Pancreas (tissue), 10 donors: ENCODE measurements at regions not wholly inside any gene's neighbourhood (a gene's known extent, or its start where the extent isn't known, plus 50 kb on each side); places are given as distances from the start of the nearest gene placed in this dataset.

Experiments used
- ATAC-seq, 4 donors: fragments of 200-7000 bp; cut with Tn5 transposase; one replicate each; pipeline versions ENCODE4 v1.8.0 to v1.9.1; 2020; ENCODE audit warnings: mild to moderate bottlenecking in 4 of 4, moderate library complexity in 4 of 4
- DNase-seq, 6 donors: peaks; one replicate each; pipeline ENCODE4 v3.0.0-alpha.2; 2020
- FAIRE-seq: peaks from 2 replicates; lab custom pipeline; 2012; peaks lifted over from hg19 to GRCh38; lab: Jason Lieb, UNC
- H3K27ac ChIP-seq, 4 donors: fragments of 200-600 bp; sonication (generic); 1 replicate in 3 of 4; 2 replicates in 1 of 4; pipeline versions ENCODE4 v1.5.0 to v1.8.0; 2020
- H3K27me3 ChIP-seq, 4 donors: fragments of 200-600 bp; one replicate each; pipeline ENCODE4 v1.8.0; 2021
- H3K36me3 ChIP-seq, 3 donors: fragments of 200-600 bp; sonication (generic) in 1 of 3; one replicate each; pipeline versions ENCODE4 v1.5.0 to v1.8.0; 2020 to 2021
- H3K4me1 ChIP-seq, 3 donors: fragments of 200-600 bp; one replicate each; pipeline ENCODE4 v1.8.0; 2021
- H3K4me3 ChIP-seq, 4 donors: fragments of 200-600 bp; sonication (generic) in 2 of 4; one replicate each; pipeline versions ENCODE4 v1.5.0 to v1.8.0; 2020 to 2021
- H3K9me3 ChIP-seq, 4 donors: fragments of 200-600 bp; one replicate each; pipeline ENCODE4 v1.8.0; 2021
- WGBS, 2 donors: extraction: QIAGEN DNeasy Blood & Tissue Kit; methylation state at CpG; one replicate each; pipeline ENCODE4 v1.1.7; 2013; 5-methylcytosine and 5-hydroxymethylcytosine counted together
- intact Hi-C, 3 donors: fragments of 100-400 bp; cut with DNase I; formaldehyde crosslinking; loops; one replicate each; pipeline versions ENCODE4 v1.11.1 to v1.14.2; 2022
- TF ChIP-seq, protein P1 (sequence below), 4 donors: fragments of 200-600 bp; sonication (generic) in 3 of 4; IDR thresholded peaks; one replicate each; pipeline versions ENCODE4 v1.5.0 to v1.8.0; 2021; ENCODE audit warnings: antibody characterized with exemption in 4 of 4
- donor health status: healthy with polysubstance abuse.
- donor health status: DM: no; HTN: no; CAD: no; lungs with moderate emphysema.
- donor health status: DM: no; HTN: no; CAD: no.
- donor health status: control.
- donor health status: control.
- donor health status: Bipolar disorder and iron deficiency.
- donor health status: DM: yes; HTN: yes; CAD: no.
- donor health status: DM: no; HTN: no; CAD: no.
- donor health status: DM: no; HTN: no; CAD: no.
- donor health status: DM: yes; HTN: yes; CAD: no.

DNA sequence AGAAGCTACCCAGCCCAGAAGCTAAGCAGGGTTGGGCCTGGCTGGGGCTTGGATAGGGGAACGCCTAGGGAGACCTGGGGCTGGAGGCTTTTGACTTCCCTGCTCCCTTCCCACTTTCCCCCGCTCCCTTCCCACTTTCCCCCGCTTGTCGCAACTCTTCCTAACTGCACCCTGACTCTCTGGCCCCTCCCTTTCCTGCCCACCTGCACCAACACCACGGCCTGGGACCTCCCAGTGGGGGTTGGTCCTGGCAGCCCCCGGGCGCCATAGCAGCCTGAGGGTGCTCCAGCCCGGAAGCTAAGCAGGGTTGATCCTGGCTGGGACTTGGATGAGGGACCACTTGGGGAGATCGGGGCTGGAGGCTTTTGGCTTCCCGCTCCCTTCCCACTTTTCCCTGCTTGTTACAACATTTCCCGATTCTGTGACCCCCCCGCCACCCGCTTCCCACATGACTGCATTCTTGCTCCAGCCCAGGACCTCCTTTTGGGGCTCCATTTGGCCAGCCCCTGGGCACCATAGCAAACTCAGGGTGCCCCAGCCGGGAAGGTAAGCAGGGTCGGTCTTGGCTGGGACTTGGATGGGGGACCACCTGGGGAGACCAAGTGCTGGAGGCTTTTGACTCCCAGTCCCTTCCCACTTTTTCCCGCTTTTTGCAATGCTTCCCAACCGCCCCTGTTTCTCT is 2287.0 kb downstream of the TP53TG3F start:
- Histone ChIP-seq H3K27ac (no peak overlapping the region), H3K4me3 (no peak overlapping the region), H3K4me1 (no peaks in the 10 kb centered on the region), H3K9me3 (no peaks in the 10 kb centered on the region), H3K36me3 (no peaks in the 10 kb centered on the region), H3K27me3 (no peaks in the 10 kb centered on the region)
- TF ChIP-seq, protein P1, sequence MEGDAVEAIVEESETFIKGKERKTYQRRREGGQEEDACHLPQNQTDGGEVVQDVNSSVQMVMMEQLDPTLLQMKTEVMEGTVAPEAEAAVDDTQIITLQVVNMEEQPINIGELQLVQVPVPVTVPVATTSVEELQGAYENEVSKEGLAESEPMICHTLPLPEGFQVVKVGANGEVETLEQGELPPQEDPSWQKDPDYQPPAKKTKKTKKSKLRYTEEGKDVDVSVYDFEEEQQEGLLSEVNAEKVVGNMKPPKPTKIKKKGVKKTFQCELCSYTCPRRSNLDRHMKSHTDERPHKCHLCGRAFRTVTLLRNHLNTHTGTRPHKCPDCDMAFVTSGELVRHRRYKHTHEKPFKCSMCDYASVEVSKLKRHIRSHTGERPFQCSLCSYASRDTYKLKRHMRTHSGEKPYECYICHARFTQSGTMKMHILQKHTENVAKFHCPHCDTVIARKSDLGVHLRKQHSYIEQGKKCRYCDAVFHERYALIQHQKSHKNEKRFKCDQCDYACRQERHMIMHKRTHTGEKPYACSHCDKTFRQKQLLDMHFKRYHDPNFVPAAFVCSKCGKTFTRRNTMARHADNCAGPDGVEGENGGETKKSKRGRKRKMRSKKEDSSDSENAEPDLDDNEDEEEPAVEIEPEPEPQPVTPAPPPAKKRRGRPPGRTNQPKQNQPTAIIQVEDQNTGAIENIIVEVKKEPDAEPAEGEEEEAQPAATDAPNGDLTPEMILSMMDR (IDR thresholded peaks at IDR 0.05), result no peak
- DNase-seq, result peak in 1 of 6 donors; percentile 48
- no peak for FAIRE-seq
- WGBS, 2 donors, result 80 to 90% methylated on average over 16 to 17 of the region's 17 CpGs
- no peak for ATAC-seq
- intact Hi-C loops, result loop anchor here in 1 of 3 donors (10.0 kb wide), 1 partner anchor 58 kb away; no protein-coding TSS in a partner anchor

DNA sequence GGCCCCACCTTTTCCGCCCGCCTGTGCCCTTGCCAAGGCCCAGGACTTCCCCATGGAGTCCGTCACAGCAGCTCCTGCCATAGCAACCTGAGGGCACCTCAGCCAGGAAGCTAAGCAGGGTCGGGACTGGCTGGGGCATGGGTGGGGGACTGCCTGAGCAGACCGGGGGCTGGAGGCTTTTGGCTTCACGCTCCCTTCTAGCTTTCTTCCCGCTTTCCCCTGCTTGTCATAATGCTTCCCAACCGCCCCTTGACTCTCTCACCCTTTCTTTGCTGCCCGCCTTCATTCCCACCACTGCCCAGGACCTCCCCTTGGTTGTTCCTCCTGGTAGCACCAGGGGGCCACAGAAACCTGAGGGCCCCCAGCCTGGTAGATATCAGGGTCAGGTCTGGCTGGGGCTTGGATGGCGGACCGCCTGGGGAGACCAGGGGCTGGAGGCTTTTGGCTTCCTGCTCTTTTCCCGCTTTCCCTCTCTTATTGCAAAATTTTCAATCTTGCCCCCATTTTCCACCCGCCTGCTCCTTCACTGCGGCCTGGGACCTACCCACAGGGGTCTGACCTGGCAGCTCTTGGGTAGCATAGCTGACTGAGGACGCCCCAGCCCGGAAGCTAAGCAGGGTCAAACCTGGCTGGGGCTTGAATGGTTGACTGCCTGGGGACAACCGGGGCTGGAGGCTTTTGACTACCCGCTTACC is 2287.7 kb downstream of the TP53TG3F start:
- FAIRE-seq, result no peak
- Histone ChIP-seq H3K9me3 (no peaks in the 10 kb centered on the region), H3K4me3 (no peak overlapping the region), H3K4me1 (no peaks in the 10 kb centered on the region), H3K27ac (no peak overlapping the region), H3K36me3 (no peaks in the 10 kb centered on the region), H3K27me3 (no peaks in the 10 kb centered on the region)
- TF ChIP-seq, protein P1 (IDR thresholded peaks at IDR 0.05), result no peak
- no peak for ATAC-seq
- 77 to 79% methylated on average over 18 of the region's 18 CpGs for WGBS, 2 donors
- intact Hi-C loops, result loop anchor here in 1 of 3 donors (10.0 kb wide), 1 partner anchor 58 kb away; no protein-coding TSS in a partner anchor
- peak in 1 of 6 donors; percentile 41 for DNase-seq

DNA sequence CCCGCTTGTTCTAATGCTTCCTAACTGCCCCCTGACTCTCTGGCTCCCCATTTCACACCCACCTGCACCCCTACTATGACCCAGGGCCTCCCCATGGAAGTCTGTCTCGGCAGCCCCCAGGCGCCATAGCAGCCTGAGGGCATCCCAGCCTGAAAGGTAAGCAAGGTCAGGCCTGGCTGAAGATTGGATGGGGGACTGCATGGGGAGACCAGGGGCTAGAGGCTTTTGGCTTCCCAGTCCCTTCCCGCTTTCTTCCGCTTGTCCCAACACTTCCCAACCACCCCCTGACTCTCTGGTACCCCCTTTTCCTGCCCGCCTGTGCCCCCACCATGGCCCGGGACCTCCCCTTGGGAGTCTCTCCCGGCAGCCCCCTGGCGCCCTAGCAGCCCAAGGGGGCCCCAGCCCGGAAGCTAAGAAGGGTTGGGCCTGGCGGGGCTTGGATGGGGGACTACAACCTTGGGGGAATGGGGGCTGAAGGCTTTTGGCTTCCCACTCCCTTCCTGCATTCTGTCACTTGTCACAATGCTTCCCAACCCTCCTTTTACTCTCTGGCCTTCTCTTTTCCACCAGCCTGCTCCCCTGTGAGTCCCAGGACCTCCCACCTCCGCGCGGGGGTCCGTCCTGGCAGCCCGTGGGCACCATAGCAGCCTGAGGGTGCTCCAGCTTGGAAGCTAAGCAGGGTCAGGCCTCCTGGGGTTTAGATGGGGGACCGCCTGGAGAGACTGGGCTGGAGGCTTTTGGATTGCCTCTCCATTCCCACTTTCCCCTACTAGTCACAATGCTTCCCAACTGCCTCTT is 2288.4 kb downstream of the TP53TG3F start:
- TF ChIP-seq, protein P1 (IDR thresholded peaks at IDR 0.05), result no peak
- intact Hi-C loops, result loop anchor here in 1 of 3 donors (10.0 kb wide), 1 partner anchor 57 kb away; no protein-coding TSS in a partner anchor
- Histone ChIP-seq H3K27me3 (no peaks in the 10 kb centered on the region), H3K27ac (no peak overlapping the region), H3K36me3 (no peaks in the 10 kb centered on the region), H3K4me1 (no peaks in the 10 kb centered on the region), H3K9me3 (no peaks in the 10 kb centered on the region), H3K4me3 (no peak overlapping the region)
- ATAC-seq (no peak), DNase-seq (peak in 1 of 6 donors; percentile 39), FAIRE-seq (no peak)
- WGBS, 2 donors, result 71 to 82% methylated on average over 17 of the region's 17 CpGs

DNA sequence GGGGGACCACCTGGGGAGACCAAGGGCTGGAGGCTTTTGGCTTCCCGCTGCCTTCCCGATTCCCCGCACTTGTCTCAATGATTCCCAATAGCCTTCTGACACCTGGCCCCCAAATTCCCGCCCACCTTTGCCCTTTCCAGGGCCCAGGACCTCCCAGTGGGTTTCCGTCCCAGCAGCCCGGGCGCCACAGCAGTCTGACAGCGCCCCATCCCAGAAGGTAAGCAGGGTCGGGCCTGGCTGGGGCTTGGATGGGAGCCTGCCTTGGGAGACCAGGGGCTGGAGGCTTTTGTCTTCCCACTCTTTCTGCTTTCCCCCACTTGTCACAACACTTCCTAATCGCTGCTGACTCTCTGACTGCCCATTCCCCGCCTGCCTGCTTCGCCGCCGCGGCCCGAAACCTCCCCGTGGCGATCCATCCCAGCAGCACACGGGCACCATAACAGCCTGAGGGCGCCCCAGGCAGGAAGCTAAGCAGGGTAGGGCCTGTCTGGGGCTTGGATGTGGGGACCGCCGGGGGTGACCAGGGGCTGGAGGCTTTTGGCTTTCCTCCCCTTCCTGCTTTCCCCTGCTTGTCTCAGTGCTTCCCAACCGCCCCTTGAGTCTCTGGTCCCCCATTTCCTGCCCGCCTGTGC is 2289.3 kb downstream of the TP53TG3F start:
- Histone ChIP-seq H3K36me3 (no peaks in the 10 kb centered on the region), H3K9me3 (no peaks in the 10 kb centered on the region), H3K4me1 (no peaks in the 10 kb centered on the region), H3K27me3 (no peaks in the 10 kb centered on the region), H3K27ac (no peak overlapping the region), H3K4me3 (no peak overlapping the region)
- FAIRE-seq (no peak), DNase-seq (peak in 1 of 6 donors; percentile 39), ATAC-seq (no peak)
- intact Hi-C loops, result loop anchor here in 1 of 3 donors (10.0 kb wide), 1 partner anchor 56 kb away; no protein-coding TSS in a partner anchor
- 81% methylated on average over 20 to 24 of the region's 24 CpGs for WGBS, 2 donors
- TF ChIP-seq, protein P1 (IDR thresholded peaks at IDR 0.05), result no peak
